Suprapubic skin (tissue), 4 donors: ENCODE measurements at regions not wholly inside any gene's neighbourhood (a gene's known extent, or its start where the extent isn't known, plus 50 kb on each side); places are given as distances from the start of the nearest gene placed in this dataset.

Experiments used
- EP300 ChIP-seq: sonication (generic); formaldehyde crosslinking; IDR thresholded peaks from one replicate; pipeline ENCODE4 v1.6.1; 2017; ENCODE audit warnings: antibody characterized with exemption
- POLR2A ChIP-seq, 2 donors: fragments of 450-650 bp; IDR thresholded peaks; one replicate each; pipeline ENCODE4 v1.6.1; 2017; ENCODE audit warnings: antibody characterized with exemption in 2 of 2, mild to moderate bottlenecking in 2 of 2, moderate library complexity in 2 of 2
- POLR2AphosphoS5 ChIP-seq, 3 donors: sonication (generic); formaldehyde crosslinking; IDR thresholded peaks; one replicate each; pipeline ENCODE4 v1.6.1; 2017; ENCODE audit warnings: antibody characterized with exemption in 3 of 3
- TF ChIP-seq, protein P1 (sequence below), 2 donors: fragments of 200-600 bp in 1 of 2; fragments of 450-650 bp in 1 of 2; sonication (generic) in 1 of 2; IDR thresholded peaks; one replicate each; pipeline ENCODE4 v1.5.1; 2016 to 2019; ENCODE audit warnings: antibody characterized with exemption in 2 of 2, mild to moderate bottlenecking in 1 of 2, moderate library complexity in 1 of 2

DNA sequence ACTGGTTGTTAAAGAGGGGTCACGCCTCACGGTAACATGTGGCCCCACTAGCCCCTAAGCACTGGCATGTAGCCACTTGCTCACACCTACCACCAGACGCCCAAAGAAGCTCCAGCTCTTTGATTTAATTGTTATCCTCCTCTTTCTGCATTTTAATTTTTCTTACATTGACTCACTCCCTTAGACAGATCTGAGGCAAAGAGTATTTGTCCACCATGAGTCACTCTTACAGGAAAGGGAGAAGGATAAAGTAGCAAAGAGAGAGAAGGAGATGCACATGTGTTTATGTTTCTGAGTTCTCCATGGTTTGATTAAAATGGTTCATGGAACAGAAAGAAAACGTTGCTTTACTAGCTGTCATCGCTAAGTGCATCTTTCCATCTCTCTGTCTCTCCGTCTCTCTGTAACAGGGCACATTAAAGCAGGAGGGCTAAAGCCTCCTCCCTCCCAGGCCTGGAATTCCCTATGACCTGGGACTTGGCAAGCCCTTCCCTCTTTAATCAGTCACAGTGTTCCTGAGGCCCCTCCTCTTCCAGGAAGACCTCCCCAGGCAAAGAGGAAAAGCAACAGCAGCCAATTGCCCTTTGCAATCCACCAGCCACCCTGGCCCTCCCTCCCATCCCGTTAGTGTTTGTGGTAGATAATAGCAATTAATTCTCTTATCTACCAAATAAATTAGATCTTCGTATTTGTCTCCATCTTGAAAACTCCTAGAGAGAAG, 112.8 kb upstream of the TSHZ2 start:
- TF ChIP-seq, protein P1, sequence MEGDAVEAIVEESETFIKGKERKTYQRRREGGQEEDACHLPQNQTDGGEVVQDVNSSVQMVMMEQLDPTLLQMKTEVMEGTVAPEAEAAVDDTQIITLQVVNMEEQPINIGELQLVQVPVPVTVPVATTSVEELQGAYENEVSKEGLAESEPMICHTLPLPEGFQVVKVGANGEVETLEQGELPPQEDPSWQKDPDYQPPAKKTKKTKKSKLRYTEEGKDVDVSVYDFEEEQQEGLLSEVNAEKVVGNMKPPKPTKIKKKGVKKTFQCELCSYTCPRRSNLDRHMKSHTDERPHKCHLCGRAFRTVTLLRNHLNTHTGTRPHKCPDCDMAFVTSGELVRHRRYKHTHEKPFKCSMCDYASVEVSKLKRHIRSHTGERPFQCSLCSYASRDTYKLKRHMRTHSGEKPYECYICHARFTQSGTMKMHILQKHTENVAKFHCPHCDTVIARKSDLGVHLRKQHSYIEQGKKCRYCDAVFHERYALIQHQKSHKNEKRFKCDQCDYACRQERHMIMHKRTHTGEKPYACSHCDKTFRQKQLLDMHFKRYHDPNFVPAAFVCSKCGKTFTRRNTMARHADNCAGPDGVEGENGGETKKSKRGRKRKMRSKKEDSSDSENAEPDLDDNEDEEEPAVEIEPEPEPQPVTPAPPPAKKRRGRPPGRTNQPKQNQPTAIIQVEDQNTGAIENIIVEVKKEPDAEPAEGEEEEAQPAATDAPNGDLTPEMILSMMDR (IDR thresholded peaks at IDR 0.05), result no peak
- TF ChIP-seq POLR2A (IDR thresholded peaks at IDR 0.05), result no peak
- no peak for TF ChIP-seq POLR2AphosphoS5 (IDR thresholded peaks at IDR 0.05)
- TF ChIP-seq EP300, result no peak
